GM21723 (cell line): ENCODE measurements at regions not wholly inside any gene's neighbourhood (a gene's known extent, or its start where the extent isn't known, plus 50 kb on each side); places are given as distances from the start of the nearest gene placed in this dataset.
A peak's percentile ranks its signal among the peaks of the same experiment; 100 is the strongest.
"Not testable (repeated sequence)": the region's sequence is repeated elsewhere in the genome, so short reads cannot be mapped to it uniquely, and the experiment has no call there.

Experiments
- ATAC-seq: cut with Tn5 transposase; IDR thresholded peaks from one replicate; pipeline ENCODE4 v1.9.1; 2021; ENCODE audit warnings: mild to moderate bottlenecking, moderate library complexity; ENCODE audit not compliant: unreplicated experiment

GRCh38 chr12:89877671-89878070 lies 169.0 kb upstream of the ATP2B1 start:
- ATAC-seq: no peak

GRCh38 chr12:89877136-89877535 lies 168.5 kb upstream of the ATP2B1 start:
- ATAC-seq: no peak

GRCh38 chr12:89875809-89876208 lies 167.2 kb upstream of the ATP2B1 start:
- no peak for ATAC-seq

GRCh38 chr12:89875225-89875624 lies 166.6 kb upstream of the ATP2B1 start:
- no peak for ATAC-seq

- ATAC-seq: no peak
Measured at GRCh38 chr12:89874146-89874545, 165.5 kb upstream of the ATP2B1 start.

- no peak for ATAC-seq
Measured at GRCh38 chr12:89873745-89874144, 165.1 kb upstream of the ATP2B1 start.

GRCh38 chr12:89872922-89873630 lies 164.4 kb upstream of the ATP2B1 start:
- ATAC-seq: no peak

GRCh38 chr12:89870413-89871184 lies 162.0 kb upstream of the ATP2B1 start:
- ATAC-seq: no peak

- not testable (repeated sequence) for ATAC-seq
Measured at GRCh38 chr12:89867611-89868010, 159.0 kb upstream of the ATP2B1 start.

GRCh38 chr12:89864411-89864810 lies 155.8 kb upstream of the ATP2B1 start:
- ATAC-seq: no peak

- ATAC-seq: peak; percentile 32
Measured at GRCh38 chr12:89863968-89864367, 155.3 kb upstream of the ATP2B1 start.

- ATAC-seq: peak; percentile 81
Measured at GRCh38 chr12:89863493-89863938, 154.9 kb upstream of the ATP2B1 start.

- ATAC-seq: peak; percentile 67
Measured at GRCh38 chr12:89862511-89863445, 154.1 kb upstream of the ATP2B1 start.

GRCh38 chr12:89861086-89861485 lies 152.4 kb upstream of the ATP2B1 start:
- ATAC-seq: no peak

GRCh38 chr12:89859508-89860220 lies 151.0 kb upstream of the ATP2B1 start:
- no peak for ATAC-seq

- no peak for ATAC-seq
Measured at GRCh38 chr12:89858718-89859117, 150.1 kb upstream of the ATP2B1 start.

GRCh38 chr12:89857652-89858274 lies 149.1 kb upstream of the ATP2B1 start:
- peak; percentile 49 for ATAC-seq

- ATAC-seq: peak; percentile 89
Measured at GRCh38 chr12:89856431-89856830, 147.8 kb upstream of the ATP2B1 start.

- no peak for ATAC-seq
Measured at GRCh38 chr12:89848732-89849131, 140.1 kb upstream of the ATP2B1 start.

GRCh38 chr12:89846473-89847055 lies 137.9 kb upstream of the ATP2B1 start:
- no peak for ATAC-seq
